Activated gamma-delta T cell (primary cell): ENCODE measurements at regions not wholly inside any gene's neighbourhood (a gene's known extent, or its start where the extent isn't known, plus 50 kb on each side); places are given as distances from the start of the nearest gene placed in this dataset.
"Not testable (repeated sequence)": the region's sequence is repeated elsewhere in the genome, so short reads cannot be mapped to it uniquely, and the experiment has no call there.

Source experiments
- DNase-seq: peaks from one replicate; lab custom pipeline; 2025; lab: John Stamatoyannopoulos, UW

- no peak for DNase-seq
Observed at GRCh38 chr13:89352384-89352783, 1681.2 kb downstream of the SLITRK5 start.

DNA sequence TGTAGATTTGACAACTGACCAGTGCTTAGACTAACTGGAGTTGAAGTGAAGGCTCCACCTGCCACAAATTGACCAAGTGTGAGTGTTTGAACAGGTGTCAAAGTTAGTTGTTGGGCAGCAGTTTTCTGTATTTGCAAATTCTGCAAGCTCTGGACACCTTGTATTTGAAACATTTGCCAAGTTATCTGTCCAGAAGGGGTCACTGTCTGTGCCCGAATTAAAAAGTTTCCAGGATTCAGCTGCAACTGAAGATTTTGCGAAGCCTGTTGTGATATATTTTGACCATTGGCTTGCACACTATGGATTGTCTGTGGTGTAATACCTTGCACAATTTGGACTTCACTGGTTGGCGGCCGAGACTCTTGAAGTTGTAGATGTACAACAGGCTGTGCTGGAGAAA lies 1690.7 kb downstream of the SLITRK5 start:
- DNase-seq = no peak

GRCh38 chr13:89363144-89363543 lies 1692.0 kb downstream of the SLITRK5 start:
- no peak for DNase-seq

DNA sequence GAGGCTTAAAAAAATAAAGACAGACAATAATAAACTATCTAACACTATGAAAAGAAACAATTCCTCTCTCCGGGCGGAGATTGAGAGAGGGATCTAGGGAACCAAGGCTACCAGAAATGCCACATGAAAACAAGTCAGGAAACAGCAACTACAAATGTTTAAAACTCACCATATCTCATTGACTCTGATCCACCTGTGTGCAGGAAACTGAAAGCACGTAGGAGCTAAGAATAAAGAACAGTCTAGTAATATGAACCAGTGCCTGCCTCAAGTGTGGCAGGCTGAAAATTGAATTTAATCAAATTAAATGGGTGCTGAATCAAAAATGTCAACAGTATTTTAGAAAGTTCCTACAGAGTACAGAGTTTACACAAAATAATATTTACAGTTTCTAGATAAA lies 1701.0 kb downstream of the SLITRK5 start:
- no peak for DNase-seq

DNA sequence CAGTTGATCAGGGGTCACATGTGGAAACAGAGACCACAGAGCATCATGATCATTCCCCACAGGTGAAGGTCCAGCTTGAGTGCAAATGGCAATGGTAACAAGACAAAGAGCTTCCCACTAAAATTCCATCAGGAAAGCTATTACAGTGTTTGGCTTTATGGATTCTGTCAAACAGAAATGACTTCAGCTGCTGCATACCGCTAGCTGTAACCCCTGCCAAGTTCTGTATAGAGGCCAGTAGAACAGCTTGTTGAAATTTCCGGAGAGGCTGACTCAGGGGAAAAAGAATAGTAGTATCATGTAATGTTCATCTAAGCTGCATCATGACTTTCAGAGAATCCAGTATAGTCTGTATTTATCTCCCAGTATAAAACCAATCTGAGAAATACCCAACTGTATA lies 1704.7 kb downstream of the SLITRK5 start:
- DNase-seq = no peak

DNA sequence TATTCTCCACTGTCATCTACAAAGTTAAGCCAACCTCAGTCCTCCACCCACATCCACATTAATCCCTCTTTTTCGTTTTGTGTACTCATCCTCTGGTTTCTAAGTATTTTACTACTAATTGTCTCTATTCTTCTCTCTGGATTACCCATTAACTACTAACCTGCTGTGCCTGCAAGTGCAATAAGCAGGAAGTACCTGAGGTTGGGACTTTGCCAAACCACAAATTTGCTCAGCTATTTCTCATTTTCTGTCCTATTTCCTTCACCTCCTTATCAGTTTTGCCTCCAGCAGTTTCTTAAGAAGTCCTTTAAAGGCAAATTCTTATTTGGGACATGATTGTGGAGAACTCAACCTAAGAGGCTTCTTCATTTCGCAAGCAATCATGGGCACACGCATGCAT lies 1708.9 kb downstream of the SLITRK5 start:
- no peak for DNase-seq

DNA sequence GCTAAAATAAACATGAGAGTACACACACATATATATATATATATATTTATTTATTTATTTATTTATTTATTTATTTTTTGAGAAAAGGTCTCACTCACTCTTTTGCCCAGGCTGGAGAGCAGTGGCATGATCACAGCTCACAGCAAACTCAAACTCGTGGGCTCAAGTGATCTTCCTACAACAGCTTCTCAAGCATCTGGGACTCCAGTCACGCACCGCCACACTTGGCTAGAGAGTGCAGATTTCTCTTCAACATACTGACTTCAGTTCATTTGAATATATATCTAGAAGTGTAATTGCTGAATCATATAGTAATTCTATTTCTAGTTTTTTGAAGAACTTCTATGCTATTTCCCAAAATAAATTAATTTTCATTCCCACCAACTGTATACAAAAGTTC lies 1711.8 kb downstream of the SLITRK5 start:
- DNase-seq = no peak

- no peak for DNase-seq
Observed at GRCh38 chr13:89383891-89384290, 1712.7 kb downstream of the SLITRK5 start.

DNA sequence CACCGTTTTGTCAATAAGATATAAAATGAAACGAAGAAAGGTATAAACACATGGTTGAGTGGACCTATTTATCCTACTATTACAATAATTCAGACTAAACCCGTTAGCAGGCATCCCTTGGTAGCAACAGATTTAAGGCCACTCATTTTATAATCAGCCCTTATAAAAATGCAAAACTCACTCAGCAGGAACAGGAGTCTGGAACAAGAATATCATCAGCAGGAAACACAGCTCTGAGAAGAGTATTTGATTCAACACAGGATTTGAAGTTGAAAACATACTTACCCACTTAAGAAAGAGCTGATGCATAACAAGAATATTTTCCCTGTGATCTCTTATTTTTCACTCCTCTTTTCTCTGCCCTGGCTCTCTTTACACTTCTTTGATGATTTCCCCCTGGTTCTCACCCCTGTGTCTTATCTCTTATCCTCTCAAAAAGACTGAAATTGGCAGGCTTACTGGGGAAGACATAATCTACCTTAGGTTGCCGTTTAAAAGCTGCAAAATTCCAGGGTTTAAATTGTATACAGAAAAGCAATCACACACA lies 1722.7 kb downstream of the SLITRK5 start:
- DNase-seq = no peak

GRCh38 chr13:89401264-89401675 lies 1730.1 kb downstream of the SLITRK5 start:
- no peak for DNase-seq

DNA sequence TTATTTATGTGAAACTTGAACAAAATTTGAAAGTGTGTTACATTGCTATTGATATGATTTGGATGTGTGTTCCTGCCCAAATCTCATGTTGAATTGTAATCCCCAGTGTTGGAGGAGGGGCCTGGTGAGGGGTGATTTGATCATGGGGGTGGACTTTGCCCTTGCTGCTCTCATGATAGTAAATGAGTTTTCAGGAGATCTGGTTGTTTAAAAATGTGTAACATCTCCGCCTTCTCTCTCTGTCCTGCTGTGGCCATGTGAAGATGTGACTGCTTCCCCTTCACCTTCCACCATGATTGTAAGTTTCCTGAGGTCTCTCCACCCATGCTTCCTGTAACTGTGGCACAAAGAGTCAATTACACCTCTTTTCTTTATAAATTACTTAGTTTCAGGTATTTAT lies 1731.0 kb downstream of the SLITRK5 start:
- no peak for DNase-seq

DNA sequence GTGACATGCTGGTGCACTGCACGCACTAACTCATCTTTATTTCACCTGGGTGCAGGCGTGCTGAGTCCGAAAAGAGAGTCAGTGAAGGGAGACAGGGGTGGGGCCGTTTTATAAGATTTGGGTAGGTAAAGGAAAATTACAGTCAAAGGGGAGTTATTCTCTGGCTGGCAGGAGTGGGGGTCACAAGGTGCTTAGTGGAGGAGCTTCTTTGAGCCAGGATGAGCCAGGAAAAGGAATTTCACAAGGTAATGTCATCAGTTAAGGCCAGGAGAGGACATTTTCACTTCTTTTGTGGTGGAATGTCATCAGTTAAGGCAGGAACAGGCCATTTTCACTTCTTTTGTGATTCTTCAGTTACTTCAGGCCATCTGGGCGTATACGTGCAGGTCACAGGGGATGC lies 1734.9 kb downstream of the SLITRK5 start:
- DNase-seq = not testable (repeated sequence)

- no peak for DNase-seq
Observed at GRCh38 chr13:89407357-89407756, 1736.2 kb downstream of the SLITRK5 start.

DNA sequence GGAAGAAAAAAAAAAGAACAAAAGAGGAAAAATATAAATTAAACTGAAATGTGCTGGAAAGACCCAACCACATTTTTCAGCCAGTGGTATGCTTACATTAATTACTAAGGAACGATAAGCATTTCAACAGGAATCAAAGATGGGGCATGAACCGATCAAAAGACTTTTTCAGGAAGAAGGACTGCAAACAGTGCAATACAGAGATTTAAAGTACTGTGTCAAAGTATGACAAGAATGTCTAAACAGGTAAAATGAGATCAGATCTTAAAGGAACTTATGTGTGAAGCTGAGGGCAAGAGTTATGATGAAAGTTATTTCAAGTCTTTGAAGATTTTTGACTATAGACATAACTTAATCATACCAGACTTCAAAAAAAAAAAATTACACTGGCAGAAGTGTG lies 1761.8 kb downstream of the SLITRK5 start:
- DNase-seq = no peak

- DNase-seq = not testable (repeated sequence)
Observed at GRCh38 chr13:89434624-89435023, 1763.5 kb downstream of the SLITRK5 start.

GRCh38 chr13:89454681-89455080 lies 1783.5 kb downstream of the SLITRK5 start:
- no peak for DNase-seq

- DNase-seq = no peak
Observed at GRCh38 chr13:89455225-89455624, 1784.1 kb downstream of the SLITRK5 start.

DNA sequence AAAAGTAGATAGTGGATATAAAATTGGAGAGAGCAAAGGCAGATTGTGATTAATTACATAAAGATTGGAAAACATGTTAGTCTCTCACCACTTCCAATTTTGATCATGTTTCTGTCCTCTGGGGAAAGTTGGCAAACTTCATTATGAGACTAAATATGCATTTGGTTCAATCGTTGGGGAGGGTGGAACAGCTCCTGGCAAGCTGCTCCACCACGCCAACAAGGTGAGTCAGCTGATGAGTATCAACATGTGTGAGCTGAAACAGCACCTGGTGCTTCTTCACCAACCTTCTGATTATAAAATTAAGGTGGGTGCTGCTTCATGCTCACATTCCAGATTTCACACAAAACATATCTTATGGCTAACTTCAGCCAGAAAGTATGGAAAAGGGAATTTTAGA lies 1784.6 kb downstream of the SLITRK5 start:
- DNase-seq = no peak

GRCh38 chr13:89457977-89458376 lies 1786.8 kb downstream of the SLITRK5 start:
- no peak for DNase-seq

DNA sequence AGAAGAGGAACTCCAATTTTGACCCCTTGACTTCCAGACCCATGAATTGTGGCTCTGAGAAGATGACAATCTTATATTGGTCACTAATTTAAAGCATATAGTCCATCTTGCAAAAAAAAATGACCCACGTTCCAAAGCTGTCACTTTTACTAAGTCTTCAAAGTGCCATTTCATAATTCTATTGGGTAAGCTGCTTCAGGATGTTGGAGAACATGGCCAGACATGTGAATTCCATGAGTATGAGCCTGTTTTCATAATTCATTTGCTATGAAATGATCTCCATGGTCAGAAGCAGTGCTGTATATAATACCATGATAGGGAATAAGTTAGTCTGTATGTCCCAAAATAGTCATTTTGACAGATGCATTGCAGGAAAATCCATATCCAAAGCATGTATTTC lies 1787.3 kb downstream of the SLITRK5 start:
- DNase-seq = no peak

DNA sequence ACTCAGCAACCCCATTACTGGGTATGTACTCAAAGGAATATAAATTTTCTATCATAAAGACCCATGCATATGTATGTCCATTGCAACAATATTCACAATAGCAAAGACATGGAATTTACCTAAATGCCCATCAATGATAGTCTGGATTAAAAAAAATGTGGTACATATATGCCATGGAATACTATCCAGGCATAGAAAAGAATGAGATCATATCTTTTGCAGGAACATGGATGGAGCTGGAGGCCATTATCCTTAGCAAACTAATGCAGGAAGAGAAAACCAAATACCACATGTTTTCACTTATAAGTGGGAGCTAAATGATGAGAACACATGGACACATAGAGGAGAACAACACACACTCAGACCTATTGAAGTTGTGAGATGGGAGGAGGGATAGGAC lies 1789.7 kb downstream of the SLITRK5 start:
- DNase-seq = not testable (repeated sequence)

DNA sequence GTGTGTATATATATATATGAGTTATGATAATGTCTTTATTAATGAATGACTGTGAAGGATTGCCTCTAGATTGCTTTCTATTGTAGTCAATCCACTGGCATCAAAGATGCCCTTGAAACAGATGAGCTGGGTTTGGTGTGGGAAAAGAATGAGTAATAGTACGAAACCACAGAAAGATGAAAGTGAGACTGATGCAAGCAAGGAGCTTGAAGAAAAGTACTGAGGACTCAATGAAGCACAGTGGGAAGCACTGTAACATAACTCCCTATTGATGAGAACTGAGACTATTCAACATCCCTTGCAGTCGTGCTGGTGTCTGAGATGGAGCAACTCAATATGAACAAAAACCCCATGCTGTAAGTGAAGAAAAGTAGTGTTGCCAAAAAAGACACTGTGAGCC lies 1794.2 kb downstream of the SLITRK5 start:
- DNase-seq = no peak

GRCh38 chr13:89468081-89468480 lies 1796.9 kb downstream of the SLITRK5 start:
- DNase-seq = no peak

- no peak for DNase-seq
Observed at GRCh38 chr13:89470901-89471300, 1799.7 kb downstream of the SLITRK5 start.

DNA sequence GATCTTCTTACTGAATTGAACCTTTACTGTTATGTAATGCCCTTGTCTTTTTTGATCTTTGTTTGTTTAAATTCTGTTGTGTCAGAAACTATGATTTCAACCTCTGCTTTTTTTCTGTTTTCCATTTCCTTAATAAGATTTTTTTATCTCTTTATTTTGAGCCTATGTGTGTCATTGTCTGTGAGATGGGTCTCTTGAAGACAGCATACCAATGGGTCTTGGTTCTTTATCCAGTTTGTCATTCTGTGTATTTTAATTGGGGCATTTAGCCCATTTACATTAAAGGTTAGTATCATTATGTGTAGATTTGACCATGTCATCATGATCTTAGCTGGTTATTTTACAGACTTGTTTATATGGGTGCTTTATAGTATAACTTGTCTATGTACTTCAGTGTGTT lies 1803.3 kb downstream of the SLITRK5 start:
- no peak for DNase-seq
